NB4 (cell line): ENCODE measurements at regions not wholly inside any gene's neighbourhood (a gene's known extent, or its start where the extent isn't known, plus 50 kb on each side); places are given as distances from the start of the nearest gene placed in this dataset.
"Not testable (repeated sequence)": the region's sequence is repeated elsewhere in the genome, so short reads cannot be mapped to it uniquely, and the experiment has no call there.

Source experiments
- CTCF ChIP-seq: IDR thresholded peaks from one replicate; pipeline ENCODE4 v1.5.1; 2012; ENCODE audit warnings: low read depth, low read length
- MAX ChIP-seq: IDR thresholded peaks from 2 replicates; pipeline ENCODE4 v1.6.1; 2011; ENCODE audit warnings: low read depth, low read length
- MYC ChIP-seq: IDR thresholded peaks from 2 replicates; pipeline ENCODE4 v1.6.1; 2011; ENCODE audit warnings: low read depth, low read length
- POLR2A ChIP-seq: IDR thresholded peaks from 2 replicates; pipeline ENCODE4 v1.6.1; 2011; ENCODE audit warnings: mild to moderate bottlenecking; ENCODE audit not compliant: insufficient read length; ENCODE audit errors: extremely low read depth

GRCh38 chr7:5121256-5121655, 68.8 kb upstream of the WIPI2 start:
- not testable (repeated sequence) for TF ChIP-seq CTCF, MAX, MYC, POLR2A
